HG02885 (cell line): ENCODE measurements at regions not wholly inside any gene's neighbourhood (a gene's known extent, or its start where the extent isn't known, plus 50 kb on each side); places are given as distances from the start of the nearest gene placed in this dataset.

Experiments used
- ATAC-seq: cut with Tn5 transposase; IDR thresholded peaks from one replicate; pipeline ENCODE4 v1.9.1; 2021; ENCODE audit warnings: mild to moderate bottlenecking; ENCODE audit not compliant: unreplicated experiment, poor library complexity

GRCh38 chr3:124269619-124270018 lies 277.7 kb upstream of the ROPN1 start:
- no peak for ATAC-seq

DNA sequence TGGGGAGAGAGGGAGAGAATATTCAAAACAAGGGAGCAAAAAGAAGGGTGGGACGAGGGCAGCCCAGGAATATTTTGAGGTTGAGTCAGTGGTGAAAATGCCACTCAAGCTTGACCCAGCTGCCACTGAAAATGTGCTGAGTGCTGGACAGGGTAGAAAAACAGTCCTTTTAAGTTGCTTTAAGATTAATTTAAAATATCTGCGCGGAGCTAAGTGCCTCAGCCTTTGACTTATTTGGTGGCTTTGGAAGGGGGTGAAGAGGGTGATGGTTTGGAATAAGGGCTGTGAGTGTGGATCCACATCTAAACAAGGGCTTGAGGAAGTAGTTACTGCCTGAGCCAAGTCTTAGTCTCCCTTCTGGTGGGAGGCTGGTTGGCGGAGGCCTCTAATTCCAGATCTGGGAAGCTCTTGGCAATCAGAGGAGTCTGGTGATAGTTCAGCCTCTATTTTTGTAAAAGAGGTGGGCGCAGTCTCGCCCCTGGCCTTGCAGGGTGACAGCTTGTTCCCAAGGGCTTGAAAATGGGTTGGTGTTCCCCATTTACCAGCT lies 280.8 kb upstream of the ROPN1 start:
- ATAC-seq, result no peak

GRCh38 chr3:124273651-124274050 lies 281.7 kb upstream of the ROPN1 start:
- no peak for ATAC-seq

DNA sequence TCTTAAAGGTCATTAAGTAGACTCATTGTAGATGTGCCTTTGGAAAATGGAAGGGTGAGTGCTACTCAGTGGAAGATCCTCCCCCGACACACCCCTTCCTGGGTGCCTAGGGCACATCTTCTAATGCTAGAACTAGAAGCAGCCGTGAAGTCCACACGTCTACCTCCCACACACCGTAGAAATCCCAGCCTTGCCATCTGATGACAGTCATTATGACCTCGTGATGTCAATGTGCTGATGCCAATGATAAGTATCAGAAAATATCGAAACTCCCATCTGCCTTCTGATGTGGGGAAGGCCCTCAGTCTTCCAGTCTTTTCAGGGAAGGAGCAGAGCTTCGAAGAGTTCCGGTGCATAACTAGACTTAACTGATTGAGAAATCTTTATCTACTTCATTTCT lies 282.1 kb upstream of the ROPN1 start:
- ATAC-seq, result no peak

DNA sequence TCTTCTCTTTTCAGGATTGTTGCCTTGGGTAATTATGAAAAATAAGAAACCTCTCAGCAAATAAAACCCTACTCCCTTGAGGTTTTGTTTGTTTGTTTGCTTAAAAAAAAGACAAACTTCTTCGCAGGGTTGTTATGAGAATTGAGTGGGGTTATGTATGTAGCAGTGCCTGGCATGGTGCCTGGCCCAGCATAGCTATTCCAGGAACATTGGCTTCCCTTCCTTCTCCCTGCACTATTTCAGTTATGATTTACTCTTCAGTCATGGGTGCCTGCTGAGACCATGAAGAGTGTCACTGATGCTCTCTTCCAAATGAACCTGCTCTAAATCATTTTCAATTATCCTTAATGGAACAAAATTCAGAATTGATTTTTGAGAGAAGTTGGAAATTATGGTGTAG lies 283.5 kb upstream of the ROPN1 start:
- no peak for ATAC-seq

DNA sequence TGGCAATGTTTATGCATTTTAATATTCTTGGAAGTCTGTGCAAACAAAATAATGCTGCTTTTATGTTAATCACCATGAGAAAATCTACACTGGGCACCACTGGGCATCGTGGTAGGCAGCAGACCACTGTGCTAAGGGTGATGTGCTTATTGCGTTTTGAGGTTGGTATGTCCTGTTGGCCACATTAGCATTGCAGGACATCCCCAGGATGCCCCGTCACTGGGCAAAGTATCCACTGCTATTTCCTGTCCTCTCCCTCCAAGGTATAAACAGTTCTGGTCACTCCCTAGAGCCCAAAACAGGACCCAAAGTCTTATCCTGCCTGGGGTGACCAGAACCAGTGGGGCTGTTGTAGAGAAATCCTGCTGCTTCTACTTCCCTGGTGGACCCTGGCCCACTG lies 284.2 kb upstream of the ROPN1 start:
- no peak for ATAC-seq

DNA sequence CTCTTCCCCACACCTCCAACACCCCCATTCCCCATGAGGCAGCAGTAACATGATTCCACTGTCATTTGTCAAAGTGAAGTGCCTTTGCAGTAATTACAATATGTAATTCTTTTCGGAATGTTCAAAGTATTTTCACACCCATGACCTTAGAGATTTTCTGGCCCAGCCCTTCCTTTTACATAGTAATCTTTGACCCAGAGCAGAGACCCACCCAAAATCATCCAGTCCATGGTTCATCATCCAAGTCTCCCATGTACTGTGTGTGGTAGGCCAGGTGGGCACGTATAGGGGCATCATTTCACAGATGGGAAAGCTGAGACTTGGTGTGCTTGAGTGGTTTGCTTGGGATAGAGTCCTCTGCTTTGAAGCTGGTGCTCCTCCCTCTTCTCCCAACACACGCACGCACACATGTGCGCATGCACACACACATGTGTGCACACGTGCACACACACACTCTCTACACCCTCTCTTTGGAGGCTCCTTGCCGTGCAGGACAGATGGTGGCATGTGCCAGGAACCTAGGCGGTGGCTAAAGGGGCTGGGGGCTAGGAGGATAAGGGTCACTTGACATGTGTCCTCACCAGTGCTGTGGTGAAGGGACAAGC lies 284.7 kb upstream of the ROPN1 start:
- no peak for ATAC-seq

DNA sequence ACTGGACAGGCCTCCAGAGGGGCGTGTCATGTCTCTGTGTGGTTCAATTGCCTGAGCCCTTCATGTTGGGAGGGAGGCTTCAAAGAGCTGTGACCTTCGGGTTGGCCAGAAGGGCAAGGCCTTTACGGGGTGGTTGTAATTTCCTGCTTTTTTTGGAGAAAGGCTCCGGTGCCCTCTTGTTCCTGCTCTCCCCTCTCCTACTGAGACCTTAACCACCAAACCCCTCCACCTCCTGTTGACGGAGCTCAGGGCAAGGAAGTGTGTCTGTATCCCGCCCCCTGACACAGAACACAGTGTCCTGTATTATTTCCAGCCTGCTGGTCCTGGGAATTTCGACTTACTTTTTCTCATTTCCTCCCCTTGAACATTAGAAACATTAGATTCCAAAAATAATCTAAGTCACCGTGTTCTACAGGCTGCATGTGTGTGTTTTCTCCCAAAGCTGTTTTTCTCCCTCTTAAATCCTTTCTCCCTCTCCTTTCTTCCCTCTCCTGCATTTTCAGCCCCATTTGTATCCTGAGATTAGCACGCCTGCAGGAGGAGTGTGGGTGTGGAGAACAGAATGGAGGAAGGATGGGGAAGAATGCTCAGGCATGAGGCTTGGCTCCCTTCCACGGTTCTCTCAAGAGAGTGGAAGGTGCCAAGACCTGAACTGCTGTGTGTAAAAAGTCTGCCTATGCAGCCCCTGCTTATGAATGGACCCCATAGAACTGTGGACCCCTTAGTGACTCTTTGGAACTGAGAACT lies 285.4 kb upstream of the ROPN1 start:
- no peak for ATAC-seq

DNA sequence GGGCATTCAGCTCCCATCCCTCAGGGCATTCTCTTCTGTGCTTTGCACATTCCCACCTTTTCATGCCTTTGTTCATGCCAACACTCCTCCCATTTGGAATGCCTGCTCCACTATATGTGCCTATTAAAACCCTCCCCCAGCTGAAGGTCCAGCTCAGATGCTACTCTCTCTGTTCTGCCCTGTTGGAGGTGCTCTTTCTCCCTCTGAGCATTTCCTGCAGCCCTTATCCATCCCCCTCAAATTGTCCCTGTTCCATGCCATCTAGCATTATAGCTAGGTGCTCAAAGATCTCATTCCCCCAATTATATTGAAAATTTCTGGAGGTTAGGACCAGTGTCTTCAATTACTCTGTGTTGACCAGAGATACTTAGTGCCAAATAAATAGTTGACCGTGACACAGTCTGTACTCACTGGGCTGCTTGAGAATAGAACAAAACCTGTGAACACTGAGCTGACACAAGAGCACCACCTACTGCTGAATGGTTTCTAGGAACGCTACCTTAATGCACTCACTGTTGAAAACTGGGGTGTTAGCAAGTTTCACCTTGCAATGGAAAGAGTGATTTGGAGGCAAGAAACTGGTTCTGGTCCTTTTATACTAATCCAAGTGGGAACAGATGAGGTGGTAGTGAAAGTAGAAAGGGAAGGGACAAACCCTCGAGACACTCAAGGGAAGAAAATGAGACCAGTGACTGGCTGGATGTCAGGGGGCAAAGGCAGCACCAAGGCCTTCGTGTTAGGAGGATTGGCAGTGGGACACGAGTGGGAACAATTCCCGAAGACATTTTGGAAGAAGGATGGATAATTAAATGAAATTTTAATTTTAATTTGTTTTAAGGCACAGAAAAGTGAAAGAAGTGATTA lies 289.8 kb upstream of the ROPN1 start:
- no peak for ATAC-seq

- no peak for ATAC-seq
These were observed 291.1 kb upstream of the ROPN1 start for GRCh38 chr3:124282751-124283651.

GRCh38 chr3:124283652-124284023 lies 291.7 kb upstream of the ROPN1 start:
- ATAC-seq, result no peak

DNA sequence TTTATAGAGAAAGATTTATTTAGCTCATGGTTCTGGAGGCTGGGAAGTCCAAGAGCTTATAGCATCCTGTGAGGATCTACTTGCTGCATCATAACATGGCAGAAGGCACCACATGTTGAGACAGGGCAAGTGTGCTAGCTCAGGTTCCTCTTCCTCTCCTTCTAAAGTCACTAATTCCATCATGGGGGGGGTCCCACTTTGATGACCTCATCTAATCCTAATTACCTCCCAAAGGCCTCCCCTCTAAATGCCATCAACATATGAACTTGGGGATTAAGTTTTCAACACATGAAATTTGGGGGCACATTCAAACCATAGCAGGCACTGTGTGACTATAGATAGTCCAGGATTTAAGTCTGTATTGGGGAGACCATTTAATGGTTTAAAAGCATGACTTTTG lies 297.1 kb upstream of the ROPN1 start:
- no peak for ATAC-seq

- ATAC-seq, result no peak
These were observed 299.1 kb upstream of the ROPN1 start for GRCh38 chr3:124291008-124291407.

DNA sequence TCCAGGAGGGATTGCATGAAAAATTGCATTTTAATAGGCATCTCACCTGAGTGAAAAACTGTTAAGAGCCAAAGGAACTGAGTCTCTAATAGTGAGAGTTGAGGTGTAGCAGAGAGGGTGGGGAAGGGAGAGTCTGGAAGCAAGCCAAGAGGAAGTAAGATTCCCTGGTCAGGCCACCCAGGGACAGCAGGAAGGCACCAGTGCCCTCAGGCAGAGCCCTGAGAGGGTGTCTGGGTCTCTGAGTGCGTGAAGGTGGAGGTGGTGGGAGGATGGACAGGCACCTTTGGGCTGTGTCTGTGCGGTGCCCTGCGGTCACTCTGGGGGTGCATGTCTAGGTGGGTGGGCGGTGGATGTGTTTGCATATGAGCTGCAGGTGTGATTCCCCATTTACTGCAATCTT lies 300.4 kb upstream of the ROPN1 start:
- no peak for ATAC-seq

DNA sequence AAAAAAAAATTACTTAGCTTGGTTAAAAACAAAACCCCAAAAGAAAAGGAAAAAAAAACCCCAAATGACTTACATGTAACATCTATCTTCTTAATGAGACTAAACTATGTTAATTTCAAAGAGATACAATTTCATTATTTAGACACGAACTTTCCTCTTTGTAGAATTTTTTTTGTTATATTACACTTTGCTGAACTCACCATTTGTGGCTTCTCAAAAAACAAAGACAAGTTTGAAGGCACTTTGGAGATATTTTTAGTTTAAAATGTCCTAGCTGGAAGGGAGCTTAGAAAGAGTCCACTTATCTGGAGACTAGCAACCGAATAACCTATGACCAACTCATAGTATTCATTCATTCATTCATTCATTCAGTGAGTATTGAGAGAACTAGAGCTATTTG lies 301.7 kb upstream of the ROPN1 start:
- ATAC-seq, result no peak

GRCh38 chr3:124295362-124295761 lies 303.4 kb upstream of the ROPN1 start:
- no peak for ATAC-seq

DNA sequence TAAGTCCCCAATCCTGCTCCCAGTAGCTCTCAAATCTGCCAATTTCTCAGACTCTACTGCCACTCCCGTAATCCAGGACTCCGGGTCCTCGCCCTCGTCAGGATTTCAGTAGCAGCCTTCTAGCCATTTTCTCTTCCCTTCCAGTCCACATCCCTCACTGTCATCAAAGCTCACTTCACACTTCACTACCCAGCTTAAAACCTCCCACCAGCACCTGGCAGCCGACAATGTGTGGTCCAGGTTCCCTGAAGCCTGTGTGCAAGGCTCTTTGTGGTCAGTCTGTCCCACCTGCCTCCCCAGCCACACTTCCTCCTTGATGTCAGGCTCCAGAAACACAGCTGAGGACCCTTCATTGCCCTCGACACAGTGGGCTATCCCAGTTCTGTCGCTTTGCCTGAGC lies 304.5 kb upstream of the ROPN1 start:
- no peak for ATAC-seq

- no peak for ATAC-seq
These were observed 305.4 kb upstream of the ROPN1 start for GRCh38 chr3:124297062-124297980.

DNA sequence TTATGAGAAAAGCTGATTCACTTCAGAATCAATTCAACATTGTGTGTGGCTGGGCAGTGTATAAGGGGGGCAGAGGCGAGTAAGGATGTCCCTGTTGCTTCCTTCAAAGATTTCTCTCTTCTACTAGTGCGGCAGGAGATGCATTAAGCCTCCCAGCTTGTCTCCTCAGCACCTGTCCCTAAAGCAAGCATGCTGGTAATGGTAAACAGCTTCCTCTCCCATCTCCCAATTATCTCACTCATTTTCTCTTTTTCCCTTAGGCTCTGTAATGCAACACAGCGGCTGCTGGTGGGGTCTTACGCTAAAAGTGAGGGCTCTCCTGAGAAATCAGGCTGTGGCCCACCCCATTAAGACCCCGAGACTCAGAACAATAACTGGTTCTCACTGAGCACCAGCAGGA lies 306.4 kb upstream of the ROPN1 start:
- ATAC-seq, result no peak
